ENCODE measurements at regions not wholly inside any gene's neighbourhood (a gene's known extent, or its start where the extent isn't known, plus 50 kb on each side); places are given as distances from the start of the nearest gene placed in this dataset.
A peak's percentile ranks its signal among the peaks of the same experiment; 100 is the strongest.

GRCh38 chr10:47053081-47053798, 142.0 kb downstream of the PTPN20 start:
- intact Hi-C loops (cut with DNase I), result no loop called here
- Histone ChIP-seq H3K9me3 (no peaks in the 10 kb centered on the region), H3K36me3 (no peaks in the 10 kb centered on the region), H3K4me3 (no peak overlapping the region), H3K4me1 (peaks cover 4% of the 10 kb centered on the region), H3K27me3 (ENCODE audit: low read depth) (no peaks in the 10 kb centered on the region), H3K27ac (no peak overlapping the region)
- no peak for ATAC-seq
- DNase-seq, result no peak
- TF ChIP-seq CTCF (IDR thresholded peaks at IDR 0.05), result no peak

GRCh38 chr10:47054974-47055373, 143.7 kb downstream of the PTPN20 start:
- Histone ChIP-seq H3K36me3 (no peaks in the 10 kb centered on the region), H3K4me3 (no peak overlapping the region), H3K27me3 (ENCODE audit: low read depth) (no peaks in the 10 kb centered on the region), H3K4me1 (no peaks in the 10 kb centered on the region), H3K27ac (no peak overlapping the region), H3K9me3 (no peaks in the 10 kb centered on the region)
- DNase-seq (no peak), ATAC-seq (no peak)
- no peak for TF ChIP-seq CTCF (IDR thresholded peaks at IDR 0.05)
- intact Hi-C loops (cut with DNase I), result no loop called here

- DNase-seq, result no peak
- no peak for TF ChIP-seq CTCF (IDR thresholded peaks at IDR 0.05)
- intact Hi-C loops (cut with DNase I), result no loop called here
Measured at GRCh38 chr10:47055386-47056246, 144.4 kb downstream of the PTPN20 start.

GRCh38 chr10:47056247-47056510, 145.0 kb downstream of the PTPN20 start:
- no peaks in the 10 kb centered on the region for H3K36me3 ChIP-seq
- no peaks in the 10 kb centered on the region for H3K4me1 ChIP-seq
- TF ChIP-seq CTCF (IDR thresholded peaks at IDR 0.05), result no peak
- no peak overlapping the region for H3K4me3 ChIP-seq
- intact Hi-C loops (cut with DNase I), result no loop called here
- DNase-seq, result no peak
- H3K9me3 ChIP-seq, result no peaks in the 10 kb centered on the region
- ATAC-seq, result no peak
- H3K27me3 ChIP-seq (ENCODE audit: low read depth), result no peaks in the 10 kb centered on the region
- H3K27ac ChIP-seq, result no peak overlapping the region

More at GRCh38 chr10:47055386-47056246, 144.4 kb downstream of the PTPN20 start:
- Histone ChIP-seq H3K4me3 (no peak overlapping the region), H3K36me3 (no peaks in the 10 kb centered on the region), H3K27ac (no peak overlapping the region), H3K4me1 (no peaks in the 10 kb centered on the region), H3K27me3 (ENCODE audit: low read depth) (no peaks in the 10 kb centered on the region), H3K9me3 (no peaks in the 10 kb centered on the region)
- peak in 1 of 2 donors; percentile 7 for ATAC-seq

GRCh38 chr10:47057471-47057870, 146.2 kb downstream of the PTPN20 start:
- Histone ChIP-seq H3K4me3 (no peak overlapping the region), H3K9me3 (no peaks in the 10 kb centered on the region), H3K4me1 (no peaks in the 10 kb centered on the region), H3K27me3 (ENCODE audit: low read depth) (no peaks in the 10 kb centered on the region), H3K27ac (no peak overlapping the region), H3K36me3 (no peaks in the 10 kb centered on the region)
- DNase-seq, result no peak
- no peak for ATAC-seq
- intact Hi-C loops (cut with DNase I), result no loop called here
- TF ChIP-seq CTCF (IDR thresholded peaks at IDR 0.05), result no peak
